ENCODE measurements at regions not wholly inside any gene's neighbourhood (a gene's known extent, or its start where the extent isn't known, plus 50 kb on each side); places are given as distances from the start of the nearest gene placed in this dataset.

DNA sequence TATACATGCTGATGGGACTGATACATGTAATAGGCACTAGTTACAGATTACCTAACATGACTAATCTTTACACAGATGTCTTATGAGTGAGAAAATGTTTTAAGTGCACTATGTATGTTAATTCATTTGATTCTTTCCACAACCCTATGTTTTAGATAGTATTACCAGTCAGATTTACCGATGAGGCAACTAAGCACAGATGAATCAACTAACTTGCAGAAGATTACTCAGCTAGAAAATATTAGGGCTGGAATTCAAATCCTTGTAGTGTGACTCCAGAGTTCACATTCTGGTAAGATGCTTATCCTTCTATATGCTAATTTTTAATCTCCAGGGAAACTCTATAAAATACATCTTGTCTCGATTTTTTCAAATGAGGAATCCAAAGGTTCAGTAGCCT is 964.9 kb downstream of the REEP3 start:
- no peak for TF ChIP-seq SUZ12 (IDR thresholded peaks at IDR 0.05; ENCODE audit: extremely low read depth, insufficient read depth, insufficient read length)
- no peak for TF ChIP-seq ZNF274 (IDR thresholded peaks at IDR 0.05; ENCODE audit: low read depth, low read length)
- TF ChIP-seq YY1 (IDR thresholded peaks at IDR 0.05; ENCODE audit: insufficient read depth, insufficient read length) = no peak

Data from NT2/D1 (cell line).